ENCODE measurements at regions not wholly inside any gene's neighbourhood (a gene's known extent, or its start where the extent isn't known, plus 50 kb on each side); places are given as distances from the start of the nearest gene placed in this dataset.
"Not testable (repeated sequence)": the region's sequence is repeated elsewhere in the genome, so short reads cannot be mapped to it uniquely, and the experiment has no call there.

- intact Hi-C loops (cut with DNase I), result no loop called here
- ATAC-seq, result no peak
- no peak for DNase-seq (ENCODE audit: low spot score)
These were observed 153.6 kb upstream of the CDH9 start for GRCh38 chr5:27191786-27192510.

- ATAC-seq (no peak), DNase-seq (ENCODE audit: low spot score) (no peak)
- intact Hi-C loops (cut with DNase I), result no loop called here
These were observed 134.3 kb upstream of the CDH9 start for GRCh38 chr5:27172693-27173092.

GRCh38 chr5:27171761-27172261 lies 133.4 kb upstream of the CDH9 start:
- intact Hi-C loops (cut with DNase I), result no loop called here
- ATAC-seq (no peak), DNase-seq (ENCODE audit: low spot score) (no peak)

GRCh38 chr5:27158775-27159174 lies 120.4 kb upstream of the CDH9 start:
- intact Hi-C loops (cut with DNase I), result no loop called here
- ATAC-seq, result no peak
- DNase-seq (ENCODE audit: low spot score), result no peak

- no peak for DNase-seq (ENCODE audit: low spot score)
- ATAC-seq, result no peak
- intact Hi-C loops (cut with DNase I), result no loop called here
These were observed 119.8 kb upstream of the CDH9 start for GRCh38 chr5:27158171-27158570.

- ATAC-seq (no peak), DNase-seq (ENCODE audit: low spot score) (no peak)
- intact Hi-C loops (cut with DNase I), result no loop called here
These were observed 106.1 kb upstream of the CDH9 start for GRCh38 chr5:27144456-27144855.

GRCh38 chr5:27140831-27141230 lies 102.4 kb upstream of the CDH9 start:
- intact Hi-C loops (cut with DNase I), result no loop called here
- DNase-seq (ENCODE audit: low spot score) (no peak), ATAC-seq (no peak)

GRCh38 chr5:27130587-27130986 lies 92.2 kb upstream of the CDH9 start:
- intact Hi-C loops (cut with DNase I), result no loop called here

GRCh38 chr5:27129926-27130325 lies 91.5 kb upstream of the CDH9 start:
- intact Hi-C loops (cut with DNase I), result no loop called here
- ATAC-seq (no peak), DNase-seq (ENCODE audit: low spot score) (no peak)

More at GRCh38 chr5:27130587-27130986, 92.2 kb upstream of the CDH9 start:
- DNase-seq (ENCODE audit: low spot score) (no peak), ATAC-seq (no peak)

GRCh38 chr5:27125856-27126255 lies 87.5 kb upstream of the CDH9 start:
- DNase-seq (ENCODE audit: low spot score) (no peak), ATAC-seq (no peak)
- intact Hi-C loops (cut with DNase I), result no loop called here

GRCh38 chr5:27124590-27124989 lies 86.2 kb upstream of the CDH9 start:
- intact Hi-C loops (cut with DNase I), result no loop called here
- DNase-seq (ENCODE audit: low spot score) (no peak), ATAC-seq (no peak)

GRCh38 chr5:27119736-27120321 lies 81.4 kb upstream of the CDH9 start:
- ATAC-seq; intact Hi-C loops (cut with DNase I); DNase-seq (ENCODE audit: low spot score): not testable (repeated sequence)

GRCh38 chr5:27103486-27103885 lies 65.1 kb upstream of the CDH9 start:
- ATAC-seq (no peak), DNase-seq (ENCODE audit: low spot score) (no peak)
- intact Hi-C loops (cut with DNase I), result no loop called here

GRCh38 chr5:27095761-27096160 lies 57.4 kb upstream of the CDH9 start:
- DNase-seq (ENCODE audit: low spot score); ATAC-seq; intact Hi-C loops (cut with DNase I): not testable (repeated sequence)

GRCh38 chr5:27093279-27093678 lies 54.9 kb upstream of the CDH9 start:
- no peak for ATAC-seq
- intact Hi-C loops (cut with DNase I), result no loop called here
- DNase-seq (ENCODE audit: low spot score), result no peak

GRCh38 chr5:27091858-27092257 lies 53.5 kb upstream of the CDH9 start:
- intact Hi-C loops (cut with DNase I), result no loop called here
- DNase-seq (ENCODE audit: low spot score) (no peak), ATAC-seq (no peak)

- ATAC-seq; DNase-seq (ENCODE audit: low spot score); intact Hi-C loops (cut with DNase I): not testable (repeated sequence)
These were observed 50.4 kb upstream of the CDH9 start for GRCh38 chr5:27088822-27089221.
